HFFc6 (cell line): ENCODE measurements at regions not wholly inside any gene's neighbourhood (a gene's known extent, or its start where the extent isn't known, plus 50 kb on each side); places are given as distances from the start of the nearest gene placed in this dataset.

ENCODE experiments used
- DNase-seq: peaks from one replicate; pipeline ENCODE4 v3.0.0-alpha.2; 2018
- H3K27ac Mint-ChIP-seq: 2 replicates; pipeline ENCODE4 v1.8.0; 2020; ENCODE audit warnings: mild to moderate bottlenecking, mixed read lengths
- H3K27me3 Mint-ChIP-seq: 2 replicates; pipeline ENCODE4 v1.8.0; 2021; ENCODE audit warnings: mild to moderate bottlenecking, moderate library complexity, mixed read lengths; ENCODE audit not compliant: insufficient read depth
- H3K36me3 Mint-ChIP-seq: 2 replicates; pipeline ENCODE4 v1.8.0; 2021; ENCODE audit warnings: low read depth, mixed read lengths
- H3K4me1 Mint-ChIP-seq: 2 replicates; pipeline ENCODE4 v1.8.0; 2020; ENCODE audit warnings: low read depth, mixed read lengths
- H3K4me3 Mint-ChIP-seq: 2 replicates; pipeline ENCODE4 v1.8.0; 2020; ENCODE audit warnings: mild to moderate bottlenecking, moderate library complexity, mixed read lengths
- H3K9me3 Mint-ChIP-seq: 2 replicates; pipeline ENCODE4 v1.8.0; 2020; ENCODE audit warnings: mild to moderate bottlenecking, mixed read lengths
- TF ChIP-seq, protein P1 (sequence below): fragments of 200-600 bp; sonication (generic); IDR thresholded peaks from 2 replicates; pipeline ENCODE4 v1.5.0; 2021; ENCODE audit warnings: antibody characterized with exemption, mild to moderate bottlenecking

DNA sequence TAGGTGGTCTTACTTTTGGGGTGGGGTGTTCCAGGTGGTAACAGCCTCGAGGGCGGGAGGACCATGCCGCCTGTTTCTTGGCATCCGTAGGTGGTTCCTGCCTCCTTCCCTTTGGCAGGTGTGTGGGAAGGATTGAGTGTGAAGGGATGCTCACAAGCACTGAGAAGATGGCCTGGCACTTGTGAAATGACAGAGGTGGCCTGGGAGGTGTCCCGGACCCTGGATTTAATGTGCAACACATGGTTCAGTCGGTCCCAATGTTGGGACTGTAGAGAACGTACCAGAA is 165.8 kb upstream of the FOXF1 start:
- H3K36me3 Mint-ChIP-seq, result no peaks in the 10 kb centered on the region
- H3K4me1 Mint-ChIP-seq, result peaks cover 50% of the 10 kb centered on the region
- peaks cover 2% of the 10 kb centered on the region for H3K27me3 Mint-ChIP-seq
- H3K27ac Mint-ChIP-seq, result peak overlapping the region; percentile 86
- TF ChIP-seq, protein P1, sequence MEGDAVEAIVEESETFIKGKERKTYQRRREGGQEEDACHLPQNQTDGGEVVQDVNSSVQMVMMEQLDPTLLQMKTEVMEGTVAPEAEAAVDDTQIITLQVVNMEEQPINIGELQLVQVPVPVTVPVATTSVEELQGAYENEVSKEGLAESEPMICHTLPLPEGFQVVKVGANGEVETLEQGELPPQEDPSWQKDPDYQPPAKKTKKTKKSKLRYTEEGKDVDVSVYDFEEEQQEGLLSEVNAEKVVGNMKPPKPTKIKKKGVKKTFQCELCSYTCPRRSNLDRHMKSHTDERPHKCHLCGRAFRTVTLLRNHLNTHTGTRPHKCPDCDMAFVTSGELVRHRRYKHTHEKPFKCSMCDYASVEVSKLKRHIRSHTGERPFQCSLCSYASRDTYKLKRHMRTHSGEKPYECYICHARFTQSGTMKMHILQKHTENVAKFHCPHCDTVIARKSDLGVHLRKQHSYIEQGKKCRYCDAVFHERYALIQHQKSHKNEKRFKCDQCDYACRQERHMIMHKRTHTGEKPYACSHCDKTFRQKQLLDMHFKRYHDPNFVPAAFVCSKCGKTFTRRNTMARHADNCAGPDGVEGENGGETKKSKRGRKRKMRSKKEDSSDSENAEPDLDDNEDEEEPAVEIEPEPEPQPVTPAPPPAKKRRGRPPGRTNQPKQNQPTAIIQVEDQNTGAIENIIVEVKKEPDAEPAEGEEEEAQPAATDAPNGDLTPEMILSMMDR, result no peak
- H3K4me3 Mint-ChIP-seq, result no peak overlapping the region; the same call in 1 of the 2 replicates
- no peaks in the 10 kb centered on the region for H3K9me3 Mint-ChIP-seq
- no peak for DNase-seq

DNA sequence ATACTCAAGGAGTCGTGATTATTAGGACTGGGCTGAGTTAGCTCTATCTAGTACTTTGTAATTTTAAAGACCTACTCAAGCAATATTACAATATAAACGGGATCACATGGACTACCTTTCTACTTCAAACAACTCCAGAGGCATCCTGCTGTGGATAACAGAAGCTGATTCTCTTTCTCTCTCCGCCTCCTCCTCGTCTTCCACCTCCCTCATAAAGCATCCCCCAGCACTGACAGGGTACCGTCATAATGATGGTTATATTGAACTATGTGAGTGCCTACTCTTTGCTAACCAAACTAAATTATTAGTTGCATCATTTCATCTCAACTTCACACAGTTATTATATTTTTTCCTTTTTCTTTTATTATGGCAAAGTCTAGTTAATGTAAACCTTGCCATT is 165.4 kb upstream of the FOXF1 start:
- H3K27ac Mint-ChIP-seq, result peak overlapping the region; percentile 86; the same call in 1 of the 2 replicates
- DNase-seq, result no peak
- peaks cover 53% of the 10 kb centered on the region for H3K4me1 Mint-ChIP-seq
- no peak overlapping the region for H3K4me3 Mint-ChIP-seq
- H3K9me3 Mint-ChIP-seq, result no peaks in the 10 kb centered on the region
- TF ChIP-seq, protein P1, result no peak
- peaks cover 4% of the 10 kb centered on the region for H3K27me3 Mint-ChIP-seq
- no peaks in the 10 kb centered on the region for H3K36me3 Mint-ChIP-seq

DNA sequence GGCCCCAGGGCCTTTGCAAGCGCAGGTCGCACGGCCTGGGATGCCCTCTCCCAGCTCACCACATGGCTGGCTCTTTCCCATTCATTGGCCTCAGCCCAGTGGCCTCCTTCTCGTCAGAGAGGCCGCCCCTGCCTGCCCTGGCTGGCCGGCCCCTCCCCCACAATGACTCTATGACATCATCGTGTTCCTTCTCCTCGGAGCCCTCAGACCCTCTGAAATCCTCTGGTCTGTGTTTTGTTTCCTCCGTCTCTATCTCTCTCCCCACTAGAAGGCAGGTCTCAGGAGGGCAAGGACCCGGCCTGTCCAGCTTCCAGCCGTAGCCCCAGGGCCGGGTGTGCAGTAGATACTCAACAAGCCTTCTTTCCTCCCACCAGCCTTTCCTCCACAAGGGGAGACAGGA is 164.8 kb upstream of the FOXF1 start:
- peaks cover 8% of the 10 kb centered on the region; the same call in 1 of the 2 replicates for H3K27me3 Mint-ChIP-seq
- no peak overlapping the region for H3K27ac Mint-ChIP-seq
- no peaks in the 10 kb centered on the region for H3K36me3 Mint-ChIP-seq
- peaks cover 57% of the 10 kb centered on the region for H3K4me1 Mint-ChIP-seq
- no peaks in the 10 kb centered on the region for H3K9me3 Mint-ChIP-seq
- TF ChIP-seq, protein P1, result no peak
- no peak for DNase-seq
- no peak overlapping the region for H3K4me3 Mint-ChIP-seq

GRCh38 chr16:86346034-86346433 is 164.3 kb upstream of the FOXF1 start:
- H3K4me3 Mint-ChIP-seq, result no peak overlapping the region
- peaks cover 59% of the 10 kb centered on the region for H3K4me1 Mint-ChIP-seq
- peaks cover 8% of the 10 kb centered on the region; the same call in 1 of the 2 replicates for H3K27me3 Mint-ChIP-seq
- no peak overlapping the region for H3K27ac Mint-ChIP-seq
- TF ChIP-seq, protein P1, result no peak
- no peaks in the 10 kb centered on the region for H3K36me3 Mint-ChIP-seq
- no peak for DNase-seq
- H3K9me3 Mint-ChIP-seq, result no peaks in the 10 kb centered on the region

GRCh38 chr16:86347090-86347489 is 163.2 kb upstream of the FOXF1 start:
- no peak overlapping the region for H3K27ac Mint-ChIP-seq
- peaks cover 8% of the 10 kb centered on the region; the same call in 1 of the 2 replicates for H3K27me3 Mint-ChIP-seq
- peaks cover 63% of the 10 kb centered on the region for H3K4me1 Mint-ChIP-seq
- H3K36me3 Mint-ChIP-seq, result no peaks in the 10 kb centered on the region
- TF ChIP-seq, protein P1, result no peak
- H3K4me3 Mint-ChIP-seq, result no peak overlapping the region
- no peaks in the 10 kb centered on the region for H3K9me3 Mint-ChIP-seq
- no peak for DNase-seq
